Body of pancreas (tissue), 4 donors: ENCODE measurements at regions not wholly inside any gene's neighbourhood (a gene's known extent, or its start where the extent isn't known, plus 50 kb on each side); places are given as distances from the start of the nearest gene placed in this dataset.

Source experiments
- CTCF ChIP-seq, 7 experiments: fragments of 450-650 bp in 4 of 7; fragments of 200-600 bp in 3 of 7; sonication (generic) in 3 of 7; IDR thresholded peaks; one replicate each; pipeline ENCODE4 v1.5.1; 2016 to 2019; ENCODE audit warnings: antibody characterized with exemption in 7 of 7
- POLR2A ChIP-seq, 3 donors: fragments of 450-650 bp; IDR thresholded peaks; one replicate each; pipeline ENCODE4 v1.6.1; 2016; ENCODE audit warnings: antibody characterized with exemption in 3 of 3, mild to moderate bottlenecking in 2 of 3

- no peak for TF ChIP-seq POLR2A (IDR thresholded peaks at IDR 0.05)
- TF ChIP-seq CTCF (IDR thresholded peaks at IDR 0.05): no peak
These were observed 171.6 kb upstream of the MBNL1 start for GRCh38 chr3:152097120-152097519.
